NCI-H2196 treated with DMSO at 0.1 percent for 48 hours (cell line): ENCODE measurements at regions not wholly inside any gene's neighbourhood (a gene's known extent, or its start where the extent isn't known, plus 50 kb on each side); places are given as distances from the start of the nearest gene placed in this dataset.
"Not testable (repeated sequence)": the region's sequence is repeated elsewhere in the genome, so short reads cannot be mapped to it uniquely, and the experiment has no call there.

Experiments used
- DNase-seq: peaks from one replicate; lab custom pipeline; 2025; ENCODE audit not compliant: unreplicated experiment; lab: John Stamatoyannopoulos, UW

- no peak for DNase-seq
These were observed 155.7 kb upstream of the JADE1 start for GRCh38 chr4:128653527-128654444.

- DNase-seq, result no peak
These were observed 159.8 kb upstream of the JADE1 start for GRCh38 chr4:128649575-128650205.

GRCh38 chr4:128649161-128649560, 160.3 kb upstream of the JADE1 start:
- no peak for DNase-seq

GRCh38 chr4:128648021-128648420, 161.5 kb upstream of the JADE1 start:
- DNase-seq, result no peak

- not testable (repeated sequence) for DNase-seq
These were observed 162.6 kb upstream of the JADE1 start for GRCh38 chr4:128646893-128647292.

- not testable (repeated sequence) for DNase-seq
These were observed 164.5 kb upstream of the JADE1 start for GRCh38 chr4:128644693-128645654.

GRCh38 chr4:128644107-128644506, 165.4 kb upstream of the JADE1 start:
- not testable (repeated sequence) for DNase-seq

GRCh38 chr4:128641566-128641965, 167.9 kb upstream of the JADE1 start:
- DNase-seq, result not testable (repeated sequence)

- no peak for DNase-seq
These were observed 169.8 kb upstream of the JADE1 start for GRCh38 chr4:128639541-128640270.

GRCh38 chr4:128636906-128637305, 172.6 kb upstream of the JADE1 start:
- no peak for DNase-seq

GRCh38 chr4:128635955-128636560, 173.4 kb upstream of the JADE1 start:
- no peak for DNase-seq

GRCh38 chr4:128635141-128635954, 174.2 kb upstream of the JADE1 start:
- DNase-seq, result peak; percentile 48

GRCh38 chr4:128633067-128633466, 176.4 kb upstream of the JADE1 start:
- no peak for DNase-seq

- DNase-seq, result no peak
These were observed 178.6 kb upstream of the JADE1 start for GRCh38 chr4:128630871-128631270.

- no peak for DNase-seq
These were observed 185.8 kb upstream of the JADE1 start for GRCh38 chr4:128623508-128624215.

GRCh38 chr4:128620279-128620965, 189.1 kb upstream of the JADE1 start:
- not testable (repeated sequence) for DNase-seq

- no peak for DNase-seq
These were observed 194.3 kb upstream of the JADE1 start for GRCh38 chr4:128615197-128615596.

GRCh38 chr4:128608006-128608405, 201.5 kb upstream of the JADE1 start:
- DNase-seq, result no peak
